Stimulated activated CD4-positive, alpha-beta T cell treated with anti-CD3 and anti-CD28 coated beads, TNF-alpha, amount 100 ng/mL, for 48 hours (primary cell): ENCODE measurements at regions not wholly inside any gene's neighbourhood (a gene's known extent, or its start where the extent isn't known, plus 50 kb on each side); places are given as distances from the start of the nearest gene placed in this dataset.

Experiments
- DNase-seq, 3 donors: peaks; one replicate each; pipeline ENCODE4 v3.0.0-alpha.2; 2020; ENCODE audit warnings: low read depth in 3 of 3

DNA sequence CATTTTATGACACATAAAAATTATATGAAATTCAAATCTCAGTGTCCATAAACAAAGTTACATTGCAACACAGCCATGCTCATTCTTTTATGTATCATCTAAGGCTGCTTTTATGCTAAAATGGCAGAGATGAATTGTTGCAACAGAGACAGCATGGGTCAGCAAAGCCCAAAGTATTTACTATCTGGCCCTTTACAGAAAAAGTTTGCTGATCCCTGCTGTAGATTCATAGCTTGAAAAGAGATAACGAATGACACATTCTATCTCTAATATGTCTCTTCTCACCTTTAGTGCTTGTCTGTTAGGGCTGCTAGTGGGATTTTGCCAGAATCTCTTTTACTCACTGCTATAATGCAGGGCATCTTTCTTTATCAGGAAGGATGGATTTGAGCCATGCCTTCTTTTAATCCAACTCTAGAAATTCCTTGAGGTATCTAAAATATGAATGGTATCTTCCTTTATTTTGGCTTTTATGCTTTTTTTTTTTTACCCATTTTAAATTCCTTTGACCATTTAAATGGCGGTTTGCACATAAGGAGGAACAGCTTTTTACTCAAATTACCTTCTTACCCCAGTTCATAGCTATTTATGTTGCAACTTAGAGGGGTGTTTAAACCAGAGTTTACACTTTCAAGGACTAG is 598.2 kb downstream of the PLPP3 start:
- DNase-seq: no peak

GRCh38 chr1:55980582-55980981 is 598.8 kb downstream of the PLPP3 start:
- no peak for DNase-seq

DNA sequence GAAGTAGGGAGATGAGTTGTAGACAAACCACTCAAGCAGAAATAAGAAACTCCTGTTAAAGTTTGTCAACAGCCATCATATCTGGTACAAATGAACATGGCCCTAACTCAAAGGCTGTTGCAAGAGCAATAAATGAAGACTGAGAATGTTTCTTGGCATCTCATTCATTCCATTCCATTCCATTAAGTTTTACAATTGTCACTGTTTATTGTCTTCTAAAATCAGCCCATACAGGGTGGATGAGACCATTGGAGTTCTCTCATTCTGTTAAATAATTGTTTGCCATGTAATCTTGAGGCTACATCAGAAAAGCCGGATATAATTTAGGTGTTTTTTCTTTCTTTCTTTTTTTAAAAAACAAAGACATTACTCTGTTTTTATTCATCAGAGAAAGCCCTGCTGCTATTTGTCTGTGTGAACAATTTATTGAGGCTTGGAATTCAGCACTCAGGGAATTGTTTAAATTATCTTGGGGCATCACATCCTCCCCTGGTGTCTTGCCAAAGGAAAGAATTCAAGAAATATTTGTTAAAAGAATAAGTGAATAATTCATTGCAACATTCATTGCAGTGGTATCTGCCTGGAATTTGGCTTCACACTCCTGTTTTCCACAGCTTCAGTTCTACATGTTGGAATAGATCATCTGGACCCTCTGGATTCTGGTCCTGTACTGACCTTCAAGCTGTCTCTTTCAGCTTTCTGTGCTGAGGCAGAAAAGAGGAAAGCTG is 604.5 kb downstream of the PLPP3 start:
- DNase-seq: no peak

DNA sequence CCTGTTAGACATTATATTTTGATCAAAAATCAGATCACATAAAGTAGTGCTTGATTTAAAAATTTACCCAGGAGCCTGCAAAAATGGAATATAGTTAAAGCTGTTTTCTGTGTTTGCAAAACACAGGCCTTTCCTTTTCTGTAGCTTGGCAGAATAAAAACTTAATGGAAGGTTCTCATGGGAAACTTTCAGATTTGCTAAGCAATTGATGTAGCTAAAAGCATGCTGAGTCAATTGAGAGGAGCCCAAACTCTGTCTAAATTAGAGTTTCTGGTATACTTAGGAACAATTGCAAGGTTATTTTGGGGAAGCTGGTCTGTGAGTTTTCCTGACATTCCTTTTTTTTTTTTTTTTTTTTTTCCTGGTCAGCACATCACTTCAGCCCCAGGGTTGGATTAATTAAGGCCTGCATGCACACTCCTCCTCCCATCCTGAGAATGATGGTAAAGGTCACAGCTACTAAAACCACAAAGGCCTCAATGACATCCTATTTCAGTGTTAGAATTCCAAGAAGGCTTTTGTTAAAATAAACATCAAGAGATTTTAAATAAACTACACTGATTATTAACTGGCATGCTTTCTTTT is 608.7 kb downstream of the PLPP3 start:
- DNase-seq: no peak

GRCh38 chr1:55969322-55969721 is 610.0 kb downstream of the PLPP3 start:
- DNase-seq: no peak

DNA sequence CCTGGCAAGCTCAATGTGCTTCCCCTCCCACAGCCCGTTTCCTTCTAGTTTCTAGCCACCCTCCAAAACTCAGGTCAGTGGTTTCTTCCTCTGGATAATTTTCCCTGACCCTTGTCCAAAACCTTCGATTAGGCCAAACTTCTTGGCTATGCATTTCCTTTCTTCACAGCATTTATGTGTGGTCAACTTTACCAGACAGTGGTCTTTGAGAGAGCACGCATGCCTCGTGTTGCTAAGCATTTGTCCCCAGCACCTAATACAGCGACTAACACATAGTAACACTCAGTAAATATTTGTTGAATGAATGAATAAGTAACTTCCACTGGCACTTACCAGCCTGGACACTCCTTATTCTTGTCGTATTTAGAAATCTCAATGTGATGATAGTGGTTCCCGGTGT is 610.7 kb downstream of the PLPP3 start:
- DNase-seq: no peak

DNA sequence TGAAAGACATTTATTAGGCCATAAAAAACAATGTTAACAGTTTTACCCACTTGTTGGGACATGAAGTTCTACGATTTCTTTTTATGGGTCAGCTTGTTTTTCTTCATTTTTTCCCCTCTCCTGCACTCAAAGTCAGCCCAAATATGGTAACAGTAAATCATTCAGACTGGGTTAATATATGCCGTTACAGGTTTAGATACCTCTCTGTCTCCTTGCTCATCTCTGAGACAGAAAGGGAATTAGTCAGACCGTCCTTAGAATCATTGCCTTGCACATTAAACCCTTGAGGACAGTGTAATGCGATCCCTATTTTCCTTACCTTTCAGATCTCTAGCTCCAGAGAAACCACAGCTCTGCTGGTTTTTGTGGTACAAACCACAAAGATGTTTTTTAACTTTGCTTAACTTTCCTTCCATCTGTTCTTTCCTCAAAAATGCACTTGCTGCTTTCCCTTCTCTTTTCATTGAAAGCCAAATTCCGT is 613.3 kb downstream of the PLPP3 start:
- DNase-seq: no peak

DNA sequence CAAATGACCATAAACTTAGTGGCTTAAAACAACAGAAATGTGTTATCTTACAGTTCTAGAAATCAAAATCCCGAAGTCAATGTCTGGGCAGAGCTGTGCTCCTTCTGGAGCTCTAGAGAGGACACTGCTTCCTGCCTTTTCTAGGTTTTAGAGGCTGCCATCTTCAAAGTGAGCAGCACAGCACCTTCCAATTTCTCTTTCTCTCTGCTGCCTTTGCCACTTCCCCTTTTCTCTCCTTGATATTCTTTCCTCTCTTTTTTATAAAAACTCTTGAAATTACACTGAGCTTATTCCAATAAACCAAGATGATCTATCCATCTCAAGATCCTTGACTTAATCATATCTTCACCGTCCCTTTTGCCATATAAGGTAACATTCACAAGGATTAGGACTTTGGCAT is 616.9 kb downstream of the PLPP3 start:
- DNase-seq: no peak

- no peak for DNase-seq
Observed at GRCh38 chr1:55959136-55959548, 620.2 kb downstream of the PLPP3 start.

DNA sequence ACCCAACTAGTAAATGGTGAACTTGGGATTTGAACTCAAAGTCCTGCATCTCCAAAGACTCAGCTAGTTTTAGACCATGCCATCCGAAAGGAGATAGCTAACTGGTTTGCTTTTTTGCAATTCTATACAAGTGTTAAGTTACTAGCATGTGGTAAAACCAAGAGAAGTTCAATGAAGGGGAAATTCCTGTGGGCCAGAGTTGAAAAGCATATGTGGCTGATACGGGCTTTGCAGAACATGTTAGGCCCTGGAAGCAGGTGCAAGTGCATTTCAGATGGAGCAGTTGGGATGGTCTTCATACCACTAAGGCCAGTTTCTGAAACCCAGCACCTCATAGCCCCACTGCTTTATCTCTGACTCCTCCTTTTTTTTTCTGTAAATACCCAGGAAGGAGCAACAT is 620.9 kb downstream of the PLPP3 start:
- DNase-seq: no peak

- no peak for DNase-seq
Observed at GRCh38 chr1:55957276-55957675, 622.1 kb downstream of the PLPP3 start.

DNA sequence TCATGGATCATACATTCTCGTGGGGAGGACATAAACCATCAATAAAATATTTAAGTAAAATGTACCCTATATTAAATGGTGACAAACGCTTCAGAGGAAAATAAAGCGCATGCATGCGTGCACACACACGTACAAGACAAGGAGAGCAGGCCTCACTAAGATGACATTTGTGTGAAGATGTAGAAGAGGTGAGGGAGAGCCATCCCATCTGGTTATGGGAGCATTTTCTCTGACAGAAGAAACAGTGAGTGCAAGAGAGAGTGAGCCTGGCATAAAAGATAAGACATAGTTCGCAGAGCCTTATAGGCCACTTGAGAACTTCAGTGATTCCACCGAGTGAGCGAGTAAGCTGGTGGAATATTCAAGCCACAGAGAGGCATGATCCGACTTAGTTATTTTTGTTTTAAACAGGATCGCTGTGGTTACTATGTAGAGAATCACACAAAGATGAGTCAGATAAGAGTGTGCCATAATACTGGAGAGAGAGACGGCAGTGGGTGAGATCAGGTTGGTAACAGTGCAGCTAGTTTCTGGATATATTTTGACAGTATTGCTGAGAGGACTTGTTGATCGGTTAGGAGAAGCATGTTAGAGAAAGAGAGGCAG is 624.2 kb downstream of the PLPP3 start:
- DNase-seq: no peak

- no peak for DNase-seq
Observed at GRCh38 chr1:55951291-55951690, 628.1 kb downstream of the PLPP3 start.

DNA sequence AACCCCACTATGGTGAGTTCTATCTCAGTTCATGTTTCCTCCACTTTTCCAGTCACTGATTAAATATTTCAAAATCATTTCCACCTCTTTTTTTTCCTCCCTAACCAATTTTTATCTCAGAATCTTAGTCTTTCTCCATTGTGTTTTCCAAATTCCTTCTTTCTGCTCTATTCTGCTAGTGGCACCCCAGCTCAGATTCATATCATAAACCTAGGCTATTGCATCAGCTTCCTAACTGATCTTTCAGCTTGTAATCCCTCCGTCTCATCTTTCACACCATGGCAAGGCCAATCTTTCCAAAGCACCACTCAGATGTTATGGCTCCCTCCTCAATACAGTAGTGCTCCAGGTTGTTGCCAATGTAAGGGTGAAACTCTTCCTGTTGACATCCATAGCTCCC is 631.9 kb downstream of the PLPP3 start:
- DNase-seq: no peak

- DNase-seq: no peak
Observed at GRCh38 chr1:55943721-55944435, 635.5 kb downstream of the PLPP3 start.

DNA sequence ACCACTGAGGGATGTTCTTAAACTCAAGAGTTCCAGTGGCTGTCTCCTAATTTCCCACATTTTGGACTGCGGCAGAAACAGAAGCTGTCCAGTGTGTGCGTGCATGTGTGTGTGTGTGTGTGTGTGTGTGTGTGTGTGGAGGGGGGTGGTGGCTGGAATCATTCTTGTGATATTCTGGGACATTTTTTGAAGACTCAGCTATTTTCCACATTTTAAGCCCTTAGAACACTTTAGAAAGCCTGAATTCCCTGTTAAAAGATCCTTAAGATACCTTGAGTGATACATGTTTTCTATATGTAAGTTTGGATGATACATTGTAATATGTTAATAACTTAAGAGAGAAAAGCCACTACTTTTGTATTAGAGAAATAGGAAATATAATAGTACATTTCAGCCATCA is 636.4 kb downstream of the PLPP3 start:
- DNase-seq: no peak

DNA sequence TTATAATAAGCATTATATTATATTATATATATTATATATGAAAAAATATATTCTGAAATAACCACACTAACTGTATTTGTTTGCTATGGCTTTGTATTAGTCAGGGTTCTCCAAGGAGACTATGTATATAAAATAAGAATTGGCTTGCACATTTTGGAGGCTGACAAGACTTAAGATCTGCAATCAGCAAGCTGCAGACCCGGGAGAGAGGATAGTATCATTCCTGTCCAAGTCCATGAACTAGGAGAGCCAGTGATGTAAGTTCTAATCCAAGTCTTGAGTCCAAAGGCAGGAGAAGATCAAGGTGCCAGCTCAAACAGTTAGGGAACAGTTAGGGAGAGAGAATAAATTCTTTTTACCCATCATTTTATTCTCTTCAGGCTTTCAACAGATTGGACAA is 639.5 kb downstream of the PLPP3 start:
- no peak for DNase-seq

DNA sequence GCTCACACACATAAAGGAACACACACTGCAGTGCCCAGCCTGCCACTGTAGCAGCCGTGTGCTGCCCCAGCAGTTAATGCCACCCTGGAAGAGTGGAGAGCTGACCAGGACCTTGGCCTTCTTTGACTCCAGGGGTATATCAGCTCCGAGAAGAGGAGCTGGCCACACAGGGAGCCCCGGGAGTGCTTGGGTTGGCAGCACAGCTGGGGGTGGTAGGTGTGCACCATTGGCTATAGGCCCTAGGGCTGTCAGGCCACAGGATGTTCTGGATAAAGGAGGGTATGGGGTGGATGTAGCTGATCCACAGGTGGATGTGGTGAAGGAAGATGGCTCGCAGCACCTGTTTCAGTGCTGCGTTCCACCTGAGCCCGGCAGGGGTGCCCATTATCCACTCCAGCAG is 640.5 kb downstream of the PLPP3 start:
- DNase-seq: no peak

GRCh38 chr1:55938376-55938850 is 641.0 kb downstream of the PLPP3 start:
- DNase-seq: no peak

GRCh38 chr1:55937840-55938375 is 641.5 kb downstream of the PLPP3 start:
- DNase-seq: no peak

DNA sequence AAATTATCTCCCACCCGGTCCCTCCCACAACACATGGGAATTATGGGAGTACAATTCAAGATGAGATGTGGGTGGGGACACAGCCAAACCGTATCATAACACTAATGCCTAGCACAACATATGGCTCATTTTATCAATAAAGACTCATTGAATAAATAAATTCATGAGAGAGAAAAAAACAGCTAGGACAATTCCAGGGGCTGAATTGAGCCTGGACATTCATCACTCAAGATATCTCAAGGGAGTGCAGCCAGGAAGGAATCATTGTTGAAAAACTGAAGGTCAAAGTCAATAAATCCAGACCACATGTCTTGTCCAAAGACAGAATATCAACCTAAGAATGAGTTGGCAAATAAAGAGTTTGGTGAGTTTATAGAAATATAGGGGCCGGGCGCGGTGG is 644.1 kb downstream of the PLPP3 start:
- no peak for DNase-seq

GRCh38 chr1:55932402-55932801 is 647.0 kb downstream of the PLPP3 start:
- DNase-seq: no peak
